Heart right ventricle (tissue), 16 donors: ENCODE measurements at regions not wholly inside any gene's neighbourhood (a gene's known extent, or its start where the extent isn't known, plus 50 kb on each side); places are given as distances from the start of the nearest gene placed in this dataset.
A peak's percentile ranks its signal among the peaks of the same experiment; 100 is the strongest.
"Not testable (repeated sequence)": the region's sequence is repeated elsewhere in the genome, so short reads cannot be mapped to it uniquely, and the experiment has no call there.

ENCODE experiments used
- ATAC-seq, 8 donors: fragments of 200-7000 bp; cut with Tn5 transposase; one replicate each; pipeline ENCODE4 v1.9.1; 2020; ENCODE audit warnings: mild to moderate bottlenecking in 8 of 8, moderate library complexity in 8 of 8, moderate number of reproducible peaks in 1 of 8
- DNase-seq, 2 donors: peaks; one replicate each; pipeline ENCODE4 v3.0.0-alpha.2; 2020
- H3K27ac ChIP-seq, 10 donors: fragments of 200-600 bp; sonication (generic) in 2 of 10; one replicate each; pipeline versions ENCODE4 v1.5.0 to v1.8.0; 2020 to 2022; ENCODE audit warnings: mild to moderate bottlenecking in 3 of 10
- H3K27me3 ChIP-seq, 7 donors: fragments of 200-600 bp; one replicate each; pipeline ENCODE4 v1.8.0; 2021 to 2022; ENCODE audit warnings: mild to moderate bottlenecking in 2 of 7
- H3K36me3 ChIP-seq, 9 donors: fragments of 200-600 bp; sonication (generic) in 1 of 9; one replicate each; pipeline versions ENCODE4 v1.5.0 to v1.8.0; 2020 to 2022; ENCODE audit warnings: mild to moderate bottlenecking in 2 of 9
- H3K4me1 ChIP-seq, 9 donors: fragments of 200-600 bp; sonication (generic) in 1 of 9; one replicate each; pipeline versions ENCODE4 v1.5.0 to v1.8.0; 2020 to 2022; ENCODE audit warnings: mild to moderate bottlenecking in 4 of 9
- H3K4me3 ChIP-seq, 10 donors: fragments of 200-600 bp; sonication (generic) in 2 of 10; one replicate each; pipeline versions ENCODE4 v1.5.0 to v1.8.0; 2020 to 2022; ENCODE audit warnings: mild to moderate bottlenecking in 7 of 10, moderate library complexity in 2 of 10
- H3K9me3 ChIP-seq, 11 donors: fragments of 200-600 bp in 10 of 11; sonication (generic) in 2 of 11; one replicate each; pipeline versions ENCODE4 v1.5.0 to v1.8.0; 2013 to 2022; ENCODE audit warnings: mild to moderate bottlenecking in 2 of 11, control low read depth in 1 of 11, moderate library complexity in 1 of 11
- WGBS, 2 donors: extraction: QIAGEN DNeasy Blood & Tissue Kit; methylation state at CpG; one replicate each; pipeline ENCODE4 v1.1.7; 2013; ENCODE audit warnings: inconsistent platforms in 1 of 2; 5-methylcytosine and 5-hydroxymethylcytosine counted together
- intact Hi-C, 10 donors: fragments of 100-400 bp; cut with DNase I; formaldehyde crosslinking; loops; one replicate each; pipeline versions ENCODE4 v1.11.1 to v1.14.2; 2022
- TF ChIP-seq, protein P1 (sequence below), 9 donors: fragments of 200-600 bp; sonication (generic) in 2 of 9; IDR thresholded peaks; one replicate each; pipeline versions ENCODE4 v1.5.0 to v1.8.0; 2021 to 2022; ENCODE audit warnings: antibody characterized with exemption in 9 of 9, mild to moderate bottlenecking in 5 of 9, moderate library complexity in 1 of 9
- donor health status: Arrhythmogenic right ventricular cardiomyopathy.
- donor health status: ischemic (EF 13 %, LVEDD 7.1; RV severe dilation, severe dysfunction).
- donor health status: healthy with polysubstance abuse.
- donor health status: DM: no; HTN: yes; CAD: no.
- donor health status: DM: no; HTN: no; CAD: no.
- donor health status: ischemic (EF 25% LVEDD 6.9; RV normal size, moderate dysfunction).
- donor health status: ischemic (EF 25% LVEDD 5.7; RV mildly dilated, moderate dysfunction).
- donor health status: healthy.
- donor health status: DM: yes; HTN: yes; CAD: no.
- donor health status: Ischemic cardiomyopathy.
- donor health status: ischemic (EF 35%, LVEDD 5.7; RV mildly dilated, moderate dysfunction).
- donor health status: nonischemic (EF 11% LVEDD 7.7; RV severe dilation, severe dysfunction).
- donor health status: DM: yes; HTN: yes; CAD: no.
- donor health status: PGD.
- donor health status: ischemic (EF 29% LVEDD 5.4; RV normal size, mild dysfunction).
- donor health status: nonischemic (EF 23%, LVEDD 6.1; RV moderate dilation, normal function).

DNA sequence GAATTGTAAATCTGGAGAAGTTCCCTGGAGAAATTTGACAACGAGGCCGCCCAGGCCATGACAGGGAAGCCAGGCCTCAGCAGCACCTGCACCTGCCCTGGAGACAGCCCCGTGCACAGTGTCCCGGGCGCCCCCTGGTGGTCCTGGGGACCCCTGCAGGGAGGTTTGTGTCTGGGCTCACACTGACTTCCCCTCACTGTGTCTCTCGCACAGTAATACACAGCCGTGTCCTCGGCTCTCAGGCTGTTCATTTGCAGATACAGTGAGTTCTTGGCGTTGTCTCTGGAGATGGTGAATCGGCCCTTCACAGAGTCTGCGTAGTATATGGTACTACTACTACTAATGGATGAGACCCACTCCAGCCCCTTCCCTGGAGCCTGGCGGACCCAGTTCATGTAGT is 1201.6 kb downstream of the TMEM121 start:
- TF ChIP-seq, protein P1, sequence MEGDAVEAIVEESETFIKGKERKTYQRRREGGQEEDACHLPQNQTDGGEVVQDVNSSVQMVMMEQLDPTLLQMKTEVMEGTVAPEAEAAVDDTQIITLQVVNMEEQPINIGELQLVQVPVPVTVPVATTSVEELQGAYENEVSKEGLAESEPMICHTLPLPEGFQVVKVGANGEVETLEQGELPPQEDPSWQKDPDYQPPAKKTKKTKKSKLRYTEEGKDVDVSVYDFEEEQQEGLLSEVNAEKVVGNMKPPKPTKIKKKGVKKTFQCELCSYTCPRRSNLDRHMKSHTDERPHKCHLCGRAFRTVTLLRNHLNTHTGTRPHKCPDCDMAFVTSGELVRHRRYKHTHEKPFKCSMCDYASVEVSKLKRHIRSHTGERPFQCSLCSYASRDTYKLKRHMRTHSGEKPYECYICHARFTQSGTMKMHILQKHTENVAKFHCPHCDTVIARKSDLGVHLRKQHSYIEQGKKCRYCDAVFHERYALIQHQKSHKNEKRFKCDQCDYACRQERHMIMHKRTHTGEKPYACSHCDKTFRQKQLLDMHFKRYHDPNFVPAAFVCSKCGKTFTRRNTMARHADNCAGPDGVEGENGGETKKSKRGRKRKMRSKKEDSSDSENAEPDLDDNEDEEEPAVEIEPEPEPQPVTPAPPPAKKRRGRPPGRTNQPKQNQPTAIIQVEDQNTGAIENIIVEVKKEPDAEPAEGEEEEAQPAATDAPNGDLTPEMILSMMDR (IDR thresholded peaks at IDR 0.05), result peak in 2 of 9 donors; percentile 14 to 30
- ATAC-seq, H3K4me1 ChIP-seq, H3K9me3 ChIP-seq, H3K4me3 ChIP-seq, H3K36me3 ChIP-seq, DNase-seq, H3K27ac ChIP-seq, H3K27me3 ChIP-seq, intact Hi-C loops: not testable (repeated sequence)
- whole genome bisulfite sequencing, 2 donors, result 79% methylated on average over 5 of the region's 12 CpGs; no CpG with 5 or more reads in 1 of the 2 donors

DNA sequence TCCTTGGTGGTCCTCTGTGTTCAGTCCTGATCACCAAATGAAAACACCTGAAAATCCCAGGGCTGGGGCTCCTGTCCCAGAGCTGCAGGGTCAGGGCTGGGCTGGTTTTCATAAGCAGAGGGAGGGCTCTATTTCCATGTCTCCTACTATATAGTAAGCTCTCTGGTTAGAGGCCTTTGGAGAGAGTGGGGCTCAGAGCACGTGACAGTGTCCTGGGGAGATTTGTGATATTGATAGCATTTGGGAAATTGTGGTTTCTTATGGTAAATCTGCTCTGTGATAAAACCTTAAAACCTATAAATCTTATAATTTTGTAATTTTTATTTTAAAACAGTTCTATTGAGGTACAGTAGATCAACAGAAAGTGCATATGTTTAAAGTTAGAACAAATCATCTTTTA is 1202.2 kb downstream of the TMEM121 start:
- Histone ChIP-seq H3K4me3 (no peak overlapping the region), H3K4me1 (no peaks in the 10 kb centered on the region), H3K27me3 (no peaks in the 10 kb centered on the region), H3K36me3 (no peaks in the 10 kb centered on the region), H3K9me3 (no peaks in the 10 kb centered on the region), H3K27ac (no peak overlapping the region)
- TF ChIP-seq, protein P1 (IDR thresholded peaks at IDR 0.05), result no peak
- intact Hi-C loops, result no loop called here
- DNase-seq (no peak), ATAC-seq (no peak)
- 0% methylated on average over 1 of the region's 1 CpG; no CpG with 5 or more reads in 1 of the 2 donors for whole genome bisulfite sequencing, 2 donors

DNA sequence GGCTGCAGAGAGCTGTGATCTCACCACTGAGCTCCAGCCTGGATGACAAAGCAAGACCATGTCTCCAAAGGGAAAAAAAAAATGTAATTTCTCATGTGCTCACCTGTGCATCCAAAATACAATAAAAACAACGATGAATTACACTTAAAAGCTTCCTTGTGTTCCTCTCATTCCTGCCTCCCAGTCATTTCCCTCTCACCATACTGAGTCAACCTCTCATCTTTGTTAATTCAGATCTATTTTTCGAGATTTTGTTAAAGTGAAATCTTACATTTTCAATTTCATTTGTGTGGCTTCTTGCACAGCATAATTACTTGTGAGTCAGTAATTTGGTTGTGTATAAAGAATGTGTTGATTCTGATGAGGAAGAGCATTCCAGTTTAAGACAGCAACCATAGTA is 1203.2 kb downstream of the TMEM121 start:
- no peak overlapping the region for H3K27ac ChIP-seq
- DNase-seq (no peak), ATAC-seq (no peak)
- TF ChIP-seq, protein P1 (IDR thresholded peaks at IDR 0.05), result no peak
- 36% methylated on average over 2 of the region's 2 CpGs; no CpG with 5 or more reads in 1 of the 2 donors for WGBS, 2 donors
- intact Hi-C loops, result no loop called here
- no peak overlapping the region for H3K4me3 ChIP-seq
- H3K27me3 ChIP-seq, result no peaks in the 10 kb centered on the region
- H3K36me3 ChIP-seq, result no peaks in the 10 kb centered on the region
- H3K4me1 ChIP-seq, result no peaks in the 10 kb centered on the region
- no peaks in the 10 kb centered on the region for H3K9me3 ChIP-seq

DNA sequence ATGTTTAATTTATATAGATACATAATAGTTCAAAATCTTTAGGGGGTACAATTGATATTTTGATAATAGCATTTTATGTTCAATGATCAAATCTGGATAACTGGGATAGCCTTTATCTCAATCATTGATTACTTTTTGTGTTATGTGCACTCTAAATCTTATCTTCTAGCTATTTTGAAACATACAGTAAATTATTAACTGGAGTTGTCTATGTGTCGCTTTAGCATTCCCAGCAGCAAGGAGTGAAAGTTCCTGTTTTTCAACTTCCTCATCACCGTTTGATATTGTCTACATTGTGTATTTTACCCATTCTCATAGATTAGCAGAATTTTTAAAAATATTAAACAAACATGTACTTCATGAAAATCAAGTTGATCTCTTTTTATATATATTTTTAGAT is 1207.4 kb downstream of the TMEM121 start:
- Histone ChIP-seq H3K36me3 (no peaks in the 10 kb centered on the region), H3K27me3 (no peaks in the 10 kb centered on the region), H3K4me3 (no peak overlapping the region), H3K4me1 (no peaks in the 10 kb centered on the region), H3K27ac (no peak overlapping the region), H3K9me3 (no peaks in the 10 kb centered on the region)
- TF ChIP-seq, protein P1 (IDR thresholded peaks at IDR 0.05), result no peak
- WGBS, 2 donors, result 38% methylated on average over 2 of the region's 2 CpGs; no CpG with 5 or more reads in 1 of the 2 donors
- intact Hi-C loops, result no loop called here
- ATAC-seq, result no peak
- DNase-seq, result no peak
